ENCODE measurements at regions not wholly inside any gene's neighbourhood (a gene's known extent, or its start where the extent isn't known, plus 50 kb on each side); places are given as distances from the start of the nearest gene placed in this dataset.

DNA sequence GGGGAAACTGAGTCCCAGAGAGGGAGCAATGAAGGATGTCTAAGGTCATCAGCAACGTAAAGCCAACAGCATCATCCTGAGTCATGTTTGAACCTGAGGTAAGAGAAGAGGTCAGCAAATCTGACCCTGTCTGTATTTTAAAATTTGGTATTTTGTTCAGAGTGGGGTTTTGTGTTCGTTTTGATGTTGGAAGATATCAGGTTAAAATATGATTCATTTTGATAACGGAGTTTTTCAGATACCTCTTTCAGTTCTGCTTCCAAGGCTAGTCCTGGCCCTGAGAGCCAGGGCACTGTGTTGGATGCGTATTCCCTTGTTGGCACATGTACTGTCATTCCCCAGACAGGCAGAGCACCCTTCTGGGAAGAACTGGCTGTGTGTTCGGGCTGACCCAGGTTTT, 291.0 kb downstream of the NSG2 start:
- no peak for DNase-seq (ENCODE audit: low read depth)

DNA sequence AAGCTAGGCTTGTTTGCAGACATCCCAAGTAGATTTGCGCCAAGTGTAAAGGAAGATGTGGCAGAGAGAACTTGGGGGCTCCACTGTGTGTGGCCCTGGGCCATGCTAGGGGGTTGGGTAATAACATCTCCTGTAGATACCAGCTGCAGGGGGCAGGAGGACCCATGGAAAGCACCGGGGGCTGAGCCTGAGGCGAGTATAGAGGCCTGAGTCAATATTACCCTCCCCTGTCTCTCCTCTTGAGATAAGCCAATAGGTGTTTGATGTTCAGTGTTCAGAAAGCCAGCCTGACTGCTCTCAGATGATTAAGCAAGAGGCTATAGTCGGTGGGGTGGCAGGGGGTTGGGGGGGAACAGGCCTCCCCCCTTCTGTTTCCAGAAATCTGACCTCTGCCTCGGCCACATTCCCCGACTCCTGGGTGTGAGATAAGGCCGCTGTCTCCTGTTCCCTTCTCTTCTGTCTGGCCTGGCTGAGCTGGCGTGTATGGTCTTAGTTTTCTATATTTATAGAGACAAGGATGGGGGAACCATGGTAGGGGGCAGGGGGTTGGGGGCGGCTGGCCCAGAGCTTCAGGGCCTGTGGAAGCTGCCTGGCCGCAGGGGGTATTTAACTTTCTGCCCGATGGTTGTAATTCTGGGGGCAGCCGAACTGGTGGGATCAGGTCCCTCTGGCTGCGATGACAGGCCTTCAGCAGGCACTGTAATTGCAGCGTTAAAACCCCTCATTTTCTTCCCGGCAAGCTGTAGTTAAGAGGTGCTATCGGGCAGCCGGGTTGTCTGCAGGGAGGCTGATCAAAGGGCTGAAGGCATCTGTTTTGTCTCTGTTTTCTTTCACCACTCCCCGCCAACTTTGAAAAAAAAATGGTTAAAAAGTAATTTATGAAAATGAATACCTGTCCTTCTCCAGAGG, 292.0 kb downstream of the NSG2 start:
- DNase-seq (ENCODE audit: low read depth) = no peak

DNA sequence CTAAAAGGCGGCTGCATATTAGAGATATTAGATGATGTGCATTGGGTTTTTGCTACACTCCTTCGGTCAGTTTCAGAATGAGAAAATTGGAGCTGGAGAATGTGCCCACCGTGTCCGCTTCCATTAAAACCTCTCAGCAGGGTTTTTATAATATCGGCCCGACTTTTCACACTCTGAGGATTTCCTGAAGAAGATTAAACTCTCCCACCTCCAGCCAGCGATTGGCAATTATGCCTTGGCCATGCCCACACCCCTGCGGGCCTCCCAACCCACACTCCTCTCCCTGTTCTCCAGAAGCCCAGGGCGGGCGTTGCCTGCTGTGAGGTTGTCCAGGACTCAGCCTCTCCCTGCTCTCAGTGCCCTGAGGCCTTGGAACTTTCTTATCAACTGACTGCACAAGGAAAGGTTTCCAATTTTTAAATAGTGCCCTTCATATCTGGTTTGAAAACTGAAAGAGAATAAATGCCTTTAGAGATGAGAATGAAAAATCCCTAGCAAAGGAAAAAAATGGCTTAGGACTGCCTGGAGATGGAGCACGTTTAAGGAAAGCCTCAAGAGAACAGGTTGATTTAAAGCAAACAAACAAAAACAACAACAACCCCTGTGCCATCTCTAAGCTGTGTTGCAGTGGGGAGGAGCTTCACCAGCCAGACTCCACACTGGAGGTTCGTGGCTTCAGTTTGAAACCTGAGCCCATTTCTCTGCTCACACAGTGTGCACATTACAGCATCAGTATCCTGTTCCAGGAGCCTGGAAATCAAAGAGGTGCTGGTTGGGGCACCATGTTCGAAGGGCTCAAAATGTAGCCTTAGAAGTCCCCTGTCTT, 292.9 kb downstream of the NSG2 start:
- no peak for DNase-seq (ENCODE audit: low read depth)

DNA sequence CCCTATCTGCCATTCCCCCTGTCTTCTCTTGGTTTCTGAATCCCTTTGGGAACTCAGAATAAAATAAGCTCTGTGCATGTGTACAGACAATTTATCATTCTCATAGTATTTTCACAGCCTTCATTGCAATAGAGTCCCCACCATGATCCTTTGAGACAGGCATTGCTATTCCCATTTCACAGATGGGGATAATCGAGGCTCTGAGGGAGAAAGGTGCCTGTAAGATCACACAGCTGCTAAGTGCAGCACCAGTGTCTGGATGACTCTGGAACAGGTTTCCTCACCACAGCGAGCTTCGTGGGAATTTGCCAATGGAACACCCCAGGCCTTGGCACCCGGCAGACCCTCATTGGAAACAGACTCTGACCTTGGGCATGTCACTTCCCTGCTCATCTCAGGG, 293.6 kb downstream of the NSG2 start:
- no peak for DNase-seq (ENCODE audit: low read depth)

DNA sequence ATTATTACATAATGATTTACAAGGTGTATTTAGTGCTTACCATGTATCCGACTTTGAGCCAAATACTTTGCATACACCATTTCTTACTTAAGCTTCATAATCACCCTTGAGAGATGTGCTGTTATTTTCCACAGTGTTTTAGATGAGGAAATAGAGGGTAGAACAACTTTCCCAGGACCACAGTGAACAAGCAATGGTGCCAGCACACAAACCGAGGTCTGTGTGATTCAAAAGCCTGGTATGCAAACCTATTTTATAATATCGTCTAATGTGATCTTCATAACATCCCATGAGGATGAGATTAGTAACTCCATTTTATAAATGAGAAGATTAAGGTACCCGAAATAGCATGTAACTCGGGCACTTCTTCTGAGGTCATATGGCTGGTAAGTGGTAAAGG, 294.7 kb downstream of the NSG2 start:
- DNase-seq (ENCODE audit: low read depth) = no peak

DNA sequence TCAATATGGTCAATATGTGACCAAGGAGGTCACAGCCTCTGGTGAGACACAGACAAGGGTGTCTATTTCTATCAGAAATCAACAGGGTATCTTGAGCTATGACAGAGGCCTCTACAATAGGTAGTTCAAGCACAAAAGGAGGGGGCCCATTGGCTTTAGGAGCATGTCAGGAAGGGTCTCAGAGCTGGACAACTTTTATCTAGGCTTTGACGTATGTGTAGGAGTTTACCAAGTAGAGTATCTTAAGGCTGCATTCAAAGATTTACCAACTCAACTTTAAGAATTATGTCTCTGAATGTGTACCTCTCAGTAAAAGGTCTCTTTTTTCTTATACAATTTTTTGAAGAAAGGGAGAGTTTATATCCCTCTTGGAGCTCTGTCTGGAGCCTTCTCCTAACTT, 297.2 kb downstream of the NSG2 start:
- DNase-seq (ENCODE audit: low read depth) = no peak

DNA sequence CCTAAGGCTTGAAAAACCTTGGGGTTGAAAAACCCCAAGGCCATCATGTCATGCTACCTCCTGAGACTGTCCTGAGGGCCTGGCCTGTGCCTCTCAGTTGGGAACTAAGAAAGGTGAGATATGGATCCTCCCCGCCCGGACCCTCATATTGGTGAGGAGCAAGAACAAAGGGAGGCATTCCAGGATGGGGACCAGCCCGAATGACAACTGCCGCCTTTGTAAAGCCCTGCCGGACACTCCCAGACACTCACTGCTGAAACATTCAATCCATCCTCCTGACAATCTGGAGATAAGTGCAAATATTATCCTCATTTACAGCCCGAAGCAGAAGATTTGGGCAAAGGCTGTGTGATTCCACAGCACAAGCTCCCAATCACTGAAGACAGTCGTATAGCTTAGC, 298.3 kb downstream of the NSG2 start:
- no peak for DNase-seq (ENCODE audit: low read depth)

DNA sequence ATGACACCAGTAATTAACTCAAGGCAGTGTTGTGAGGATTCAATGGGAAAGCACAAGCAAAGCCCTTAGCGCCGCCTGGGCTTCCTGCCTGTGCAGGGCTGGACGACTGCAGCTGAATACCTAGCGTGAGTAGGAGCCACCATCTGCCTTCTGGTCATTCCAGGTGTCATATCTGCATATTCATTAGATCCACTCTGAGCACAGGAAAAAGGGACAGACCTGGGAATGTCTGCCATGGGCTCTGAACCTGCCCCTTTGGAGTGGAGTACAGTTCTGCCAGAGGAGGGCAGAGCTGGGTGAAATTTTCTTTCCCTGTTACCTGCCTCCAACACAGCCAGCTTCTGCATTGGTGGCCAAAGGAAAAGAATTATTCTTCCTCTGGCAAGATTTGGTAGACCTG, 298.8 kb downstream of the NSG2 start:
- DNase-seq (ENCODE audit: low read depth) = no peak

DNA sequence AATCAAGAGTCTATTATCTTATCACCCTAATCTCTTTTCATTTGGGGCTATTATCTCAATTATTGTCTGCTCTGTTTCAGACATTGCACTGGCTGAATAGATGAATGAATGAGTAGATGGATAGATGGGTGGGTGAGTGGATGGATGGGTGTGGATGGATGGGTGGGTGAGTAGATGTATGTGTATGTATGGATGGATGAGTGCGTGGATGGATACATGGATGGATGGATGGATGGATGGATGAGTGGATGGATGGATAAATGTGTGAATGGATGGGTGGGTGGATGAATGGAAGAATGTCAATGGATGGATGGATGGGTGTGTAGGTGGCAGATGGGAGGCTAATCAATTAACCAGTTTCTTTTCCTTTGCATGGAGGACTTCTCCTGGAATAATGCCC, 301.7 kb downstream of the NSG2 start:
- no peak for DNase-seq (ENCODE audit: low read depth)

DNA sequence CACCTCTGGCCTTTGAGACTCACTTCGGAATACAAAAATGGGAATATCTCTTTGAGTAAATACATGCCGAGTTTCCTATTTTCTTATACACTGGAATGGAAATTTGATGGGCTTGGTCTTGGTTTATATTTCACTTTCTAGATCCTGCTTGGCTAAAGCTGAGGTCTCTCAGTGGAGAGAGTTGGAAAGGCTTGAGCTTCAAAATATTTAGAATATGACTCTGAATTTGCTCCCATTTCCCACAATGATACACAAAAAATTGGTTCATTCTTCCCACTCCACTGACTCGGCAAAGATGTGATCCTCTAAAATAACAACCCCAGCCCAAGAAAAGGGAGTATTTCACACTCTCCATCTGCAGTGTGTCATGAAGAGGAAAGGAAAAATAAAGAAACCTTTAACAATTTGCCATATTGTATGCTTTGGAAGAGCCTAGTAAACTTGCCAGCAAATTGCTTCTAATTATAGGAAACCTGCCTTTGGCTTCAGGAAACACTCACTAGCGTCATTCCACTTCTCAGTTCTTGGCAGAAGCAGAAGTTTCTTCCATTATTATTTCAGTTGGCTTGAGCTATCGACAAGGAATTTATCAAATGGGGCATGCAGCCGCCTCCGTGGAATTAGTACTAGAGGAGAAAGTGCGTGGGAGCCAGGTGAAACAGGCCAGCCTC, 302.9 kb downstream of the NSG2 start:
- no peak for DNase-seq (ENCODE audit: low read depth)

DNA sequence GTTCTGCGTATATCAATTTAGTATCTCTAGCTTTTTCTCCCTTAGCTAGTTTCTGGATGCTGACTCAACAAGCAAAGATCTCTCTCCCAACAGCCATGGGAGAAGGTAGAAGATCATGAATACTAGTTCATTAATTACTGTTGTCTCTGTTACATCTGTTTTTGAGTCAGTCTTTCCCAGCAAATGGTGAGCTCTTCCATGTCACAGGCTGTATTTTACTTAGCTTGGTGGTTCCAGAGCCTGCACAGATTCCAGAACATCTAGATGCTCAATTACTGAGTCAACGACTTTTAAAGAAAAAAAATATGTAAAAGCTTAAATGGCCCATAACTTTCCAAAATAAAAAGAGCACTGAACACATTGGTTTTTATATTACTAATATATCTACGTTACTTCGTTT, 307.2 kb downstream of the NSG2 start:
- DNase-seq (ENCODE audit: low read depth) = no peak

DNA sequence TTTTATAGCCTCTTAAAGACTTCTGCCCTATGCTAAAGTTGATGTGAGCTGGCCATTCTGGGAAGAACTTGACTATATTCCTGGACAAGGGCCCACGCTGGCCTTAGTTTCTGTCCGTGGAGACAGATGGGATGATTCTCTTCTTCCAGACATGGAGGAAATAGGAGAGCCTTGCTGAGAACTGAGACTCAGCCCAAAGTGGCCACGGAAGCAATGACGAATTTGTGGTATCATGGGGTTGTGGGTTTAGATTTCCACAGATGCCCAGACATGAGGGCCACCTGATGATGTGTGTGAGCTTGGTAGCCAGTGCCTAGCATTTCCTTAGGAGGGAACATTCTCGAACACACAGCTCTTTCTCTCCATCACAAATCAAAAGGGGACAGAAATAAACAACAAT, 309.1 kb downstream of the NSG2 start:
- no peak for DNase-seq (ENCODE audit: low read depth)

DNA sequence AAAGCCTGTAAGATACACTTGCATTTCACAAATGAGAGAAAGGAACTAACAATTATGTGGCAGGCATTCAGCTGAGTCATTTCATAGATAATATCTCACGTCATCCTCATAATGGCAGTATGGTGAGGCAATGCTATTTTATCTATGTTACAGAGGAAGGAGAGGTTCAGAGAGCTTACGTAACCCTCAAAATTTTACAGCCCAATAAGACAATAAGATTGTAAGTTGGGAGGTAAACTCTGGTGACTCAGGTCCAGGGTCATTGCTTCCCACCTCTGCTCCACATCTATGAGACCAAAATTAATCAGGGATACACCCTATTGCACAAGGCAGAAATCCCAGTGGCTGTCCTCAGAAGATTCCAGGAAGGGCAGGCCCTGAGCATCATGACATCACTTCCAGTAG, 309.7 kb downstream of the NSG2 start:
- DNase-seq (ENCODE audit: low read depth) = no peak

DNA sequence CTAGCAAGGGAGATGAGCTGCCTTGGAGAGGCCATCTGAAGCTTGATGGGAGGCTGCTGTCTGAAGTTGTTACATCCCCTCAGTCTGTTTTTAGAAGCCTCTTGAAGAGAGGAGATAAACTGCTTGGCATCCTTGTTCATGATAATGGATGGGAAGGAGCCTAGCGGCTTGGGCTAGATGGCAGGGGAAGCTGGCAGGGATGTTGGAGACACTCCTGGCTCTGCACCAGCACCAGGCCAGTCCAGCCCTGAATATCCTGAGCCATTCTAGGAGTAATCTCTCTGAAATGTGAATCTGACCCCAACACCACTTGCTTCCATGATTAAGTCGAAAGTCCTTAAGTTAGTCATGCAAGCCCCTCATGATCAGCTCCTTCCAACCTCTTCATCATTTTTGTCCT, 310.5 kb downstream of the NSG2 start:
- no peak for DNase-seq (ENCODE audit: low read depth)

DNA sequence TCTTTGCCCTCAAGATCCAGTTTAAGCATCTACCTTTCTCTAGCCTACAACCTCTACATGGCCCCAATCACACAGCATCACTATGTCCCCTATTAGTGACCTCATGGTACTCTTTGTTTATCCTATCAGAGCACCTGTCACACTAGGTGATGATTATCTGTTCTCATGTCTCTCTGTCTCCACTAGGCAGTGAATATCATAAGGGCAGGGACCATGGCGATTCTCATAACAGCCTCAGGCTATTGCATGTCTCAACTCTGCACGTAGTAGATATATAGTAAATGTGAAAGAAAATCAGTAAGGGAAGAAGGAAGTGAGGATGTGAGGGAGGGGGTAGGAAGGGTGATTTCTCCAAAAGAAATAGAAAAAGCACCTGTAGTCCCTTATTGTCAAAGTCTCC, 311.0 kb downstream of the NSG2 start:
- no peak for DNase-seq (ENCODE audit: low read depth)

DNA sequence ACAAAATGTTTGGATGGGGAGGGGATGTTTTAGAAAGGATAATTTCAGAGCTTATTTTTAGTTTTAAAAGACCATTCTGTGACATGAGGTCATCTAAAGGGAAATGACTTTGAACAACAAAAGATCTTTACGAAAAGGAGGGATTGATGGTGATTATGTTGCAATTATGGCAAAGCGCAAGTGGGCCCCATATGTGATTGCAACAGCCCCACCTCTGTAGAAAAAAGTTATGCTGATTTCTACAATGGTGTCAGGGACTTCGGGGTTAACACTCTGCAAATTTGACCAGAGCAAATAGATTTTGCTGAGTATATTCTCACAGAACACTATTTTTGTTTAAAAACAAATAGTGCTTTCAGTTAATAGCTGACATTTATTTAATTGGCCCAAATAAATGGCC, 312.8 kb downstream of the NSG2 start:
- no peak for DNase-seq (ENCODE audit: low read depth)

DNA sequence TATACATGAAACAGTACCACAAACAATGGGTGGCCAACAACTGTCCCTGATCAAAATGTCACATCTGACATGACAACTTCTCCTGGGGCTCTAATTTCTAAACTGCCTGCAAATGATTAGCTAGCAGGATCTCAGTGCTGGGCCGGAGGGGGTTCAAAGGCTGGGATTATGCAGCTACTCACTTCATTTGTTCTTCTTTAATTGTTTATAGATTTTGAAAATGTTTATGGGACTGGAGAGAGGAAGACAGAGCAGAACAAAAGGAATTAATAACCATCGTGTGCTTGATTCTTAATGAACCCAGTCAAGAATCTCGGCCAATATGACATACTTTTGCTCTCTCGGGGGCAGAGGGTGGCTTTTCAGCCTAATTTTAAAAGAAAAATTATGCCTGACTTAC, 313.6 kb downstream of the NSG2 start:
- no peak for DNase-seq (ENCODE audit: low read depth)

DNA sequence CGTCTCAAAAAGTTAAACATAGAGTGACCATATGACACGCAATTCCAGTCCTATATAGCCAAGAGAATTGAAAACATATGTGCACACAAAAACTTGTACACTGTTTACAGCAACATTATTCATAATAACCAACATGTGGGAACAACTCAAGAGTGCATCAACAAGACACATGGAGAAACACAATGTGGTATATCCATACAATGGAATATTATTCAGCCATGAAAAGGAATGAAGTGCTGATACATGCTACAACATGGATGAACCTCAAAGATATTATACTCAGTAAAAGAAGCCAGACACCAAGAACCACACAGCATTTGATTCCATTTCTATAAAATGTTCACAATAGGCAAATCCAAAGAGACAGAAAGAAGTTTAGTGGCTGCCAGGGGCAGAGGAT, 317.0 kb downstream of the NSG2 start:
- no peak for DNase-seq (ENCODE audit: low read depth)

DNA sequence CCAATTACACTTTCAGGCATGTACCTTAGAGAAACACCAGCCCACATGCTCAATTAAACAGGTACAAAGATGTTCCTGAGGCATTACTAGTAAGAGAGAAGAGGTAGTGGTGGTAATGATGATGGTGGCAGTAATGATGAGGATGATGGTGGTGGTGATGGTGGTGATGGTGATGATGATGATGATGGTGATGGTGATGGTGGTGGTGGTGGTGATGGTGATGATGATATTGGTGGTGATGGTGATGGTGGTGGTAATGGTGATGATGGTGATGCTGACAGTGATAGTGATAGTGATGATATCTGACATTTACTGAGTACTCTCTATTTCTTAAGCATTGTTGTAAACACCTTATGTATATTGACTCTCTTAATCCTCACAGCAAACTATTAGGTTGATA, 318.4 kb downstream of the NSG2 start:
- DNase-seq (ENCODE audit: low read depth) = no peak

DNA sequence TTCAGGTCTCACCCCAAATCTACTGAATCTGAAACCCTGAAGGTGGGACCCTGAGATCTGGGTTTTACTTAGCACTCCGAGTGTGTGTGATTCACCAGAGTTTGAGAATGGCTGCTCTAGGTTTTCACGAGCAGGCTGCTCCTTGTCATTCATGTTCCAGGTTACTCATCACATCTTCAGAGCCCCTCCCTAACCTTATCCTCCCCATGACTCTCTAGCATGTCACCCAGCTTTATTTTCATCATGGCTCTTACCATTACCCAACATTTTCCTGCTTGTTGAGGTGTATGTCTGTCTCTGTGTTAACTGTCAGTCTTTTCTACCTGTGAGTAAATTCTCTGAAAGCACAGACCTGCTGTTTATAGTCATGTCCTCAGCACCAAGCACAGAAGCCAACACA, 319.2 kb downstream of the NSG2 start:
- DNase-seq (ENCODE audit: low read depth) = no peak

DNA sequence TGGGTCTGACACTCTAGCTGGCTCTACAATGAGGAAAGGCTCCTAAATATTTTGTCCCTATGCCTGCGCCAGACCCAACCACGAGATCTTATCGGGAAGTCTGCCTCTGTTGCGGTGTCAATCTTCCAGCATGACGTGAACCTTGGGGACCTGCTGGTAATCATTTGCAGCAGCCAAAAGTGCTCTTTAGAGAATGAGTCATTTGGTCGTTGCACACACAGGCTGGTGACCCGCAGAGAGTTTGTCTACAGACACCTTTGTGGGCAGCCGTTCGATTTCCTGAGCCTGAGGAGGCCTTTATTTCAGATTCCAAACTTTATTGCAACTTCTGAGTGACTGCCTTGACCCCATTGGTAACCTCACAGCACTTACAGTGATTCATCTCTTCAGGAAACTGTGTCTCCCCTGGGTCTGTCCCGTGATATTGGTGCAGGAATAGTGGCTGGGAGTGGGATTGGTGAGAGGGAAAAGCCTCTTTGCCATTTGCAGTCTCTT, 326.1 kb downstream of the NSG2 start:
- DNase-seq (ENCODE audit: low read depth) = no peak

DNA sequence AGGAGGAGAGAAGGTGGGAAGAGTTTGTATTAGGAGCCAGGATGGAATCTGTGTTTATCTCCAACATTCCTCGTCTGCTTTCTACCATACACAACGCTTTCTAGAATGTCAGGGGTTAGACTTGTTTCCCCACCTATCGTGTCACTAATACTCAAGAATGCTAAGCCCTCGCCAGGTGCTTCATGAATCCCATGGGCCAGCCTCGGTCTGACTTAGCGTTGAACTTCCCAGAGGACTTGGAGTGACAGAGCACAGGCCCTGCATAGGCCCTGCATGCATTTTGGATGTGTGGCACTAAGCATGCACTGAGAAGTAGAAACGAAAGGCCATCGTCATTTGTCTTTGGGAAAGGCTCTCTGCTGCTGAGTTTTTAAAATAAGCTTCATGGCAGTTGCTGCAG, 328.7 kb downstream of the NSG2 start:
- DNase-seq (ENCODE audit: low read depth) = no peak

DNA sequence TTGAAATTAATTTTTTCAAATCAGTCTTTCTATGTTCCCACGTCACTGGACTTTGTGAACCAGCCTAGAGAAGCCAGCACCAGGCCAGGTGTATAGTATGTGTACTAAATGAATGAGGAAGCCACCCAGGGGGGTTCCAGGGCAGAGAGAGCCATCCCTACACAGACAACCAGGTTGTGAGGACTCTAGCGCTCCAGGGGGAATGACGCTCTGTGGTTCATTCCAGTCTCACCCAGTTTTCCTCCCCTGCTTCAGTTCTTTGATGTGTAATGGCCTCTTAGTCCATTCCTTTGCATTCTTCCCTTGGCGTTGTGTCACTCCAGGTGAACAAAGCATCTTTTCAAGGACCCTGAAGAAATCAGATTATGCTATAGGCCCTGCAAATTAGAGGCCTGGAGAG, 330.6 kb downstream of the NSG2 start:
- no peak for DNase-seq (ENCODE audit: low read depth)

Data from stimulated activated CD8-positive, alpha-beta memory T cell treated with anti-CD3 and anti-CD28 coated beads, Interleukin-4, amount 100 ng/mL, for 24 hours (primary cell).